Gastroesophageal sphincter (tissue), 4 donors: ENCODE measurements at regions not wholly inside any gene's neighbourhood (a gene's known extent, or its start where the extent isn't known, plus 50 kb on each side); places are given as distances from the start of the nearest gene placed in this dataset.

Source experiments
- ATAC-seq: fragments of 150-250 bp; one replicate; pipeline ENCODE4 v1.9.1; 2016; ENCODE audit warnings: mild to moderate bottlenecking, moderate library complexity
- H3K27ac ChIP-seq, 4 donors: fragments of 200-600 bp; sonication (generic) in 3 of 4; 1 replicate in 3 of 4; 2 replicates in 1 of 4; pipeline ENCODE4 v1.5.1; 2016 to 2019
- H3K27me3 ChIP-seq: fragments of 200-600 bp; sonication (generic); one replicate; pipeline ENCODE4 v1.5.1; 2019
- H3K36me3 ChIP-seq, 2 donors: fragments of 200-600 bp; sonication (generic); one replicate each; pipeline ENCODE4 v1.5.1; 2019; ENCODE audit warnings: control low read depth in 1 of 2
- H3K4me1 ChIP-seq, 3 donors: fragments of 200-600 bp; sonication (generic); 1 replicate in 2 of 3; 2 replicates in 1 of 3; pipeline ENCODE4 v1.5.1; 2016 to 2019; ENCODE audit warnings: control low read depth in 2 of 3
- H3K4me3 ChIP-seq, 2 donors: fragments of 200-600 bp; sonication (generic); one replicate each; pipeline ENCODE4 v1.5.1; 2019; ENCODE audit warnings: mild to moderate bottlenecking in 1 of 2, moderate library complexity in 1 of 2
- H3K9me3 ChIP-seq, 3 donors: fragments of 200-600 bp; sonication (generic); one replicate each; pipeline ENCODE4 v1.5.1; 2017 to 2019; ENCODE audit warnings: control low read depth in 2 of 3
- CTCF ChIP-seq, 4 experiments: fragments of 200-600 bp in 2 of 4; fragments of 450-650 bp in 2 of 4; sonication (generic) in 1 of 4; IDR thresholded peaks; one replicate each; pipeline ENCODE4 v1.5.1; 2017 to 2019; ENCODE audit warnings: antibody characterized with exemption in 4 of 4, mild to moderate bottlenecking in 2 of 4, moderate library complexity in 2 of 4
- EP300 ChIP-seq: sonication (generic); formaldehyde crosslinking; IDR thresholded peaks from one replicate; pipeline ENCODE4 v1.6.1; 2017; ENCODE audit warnings: antibody characterized with exemption, mild to moderate bottlenecking
- POLR2A ChIP-seq, 2 donors: fragments of 450-650 bp; IDR thresholded peaks; one replicate each; pipeline ENCODE4 v1.6.1; 2017; ENCODE audit warnings: antibody characterized with exemption in 2 of 2, mild to moderate bottlenecking in 2 of 2, moderate library complexity in 1 of 2
- POLR2AphosphoS5 ChIP-seq: sonication (generic); formaldehyde crosslinking; IDR thresholded peaks from one replicate; pipeline ENCODE4 v1.6.1; 2017; ENCODE audit warnings: antibody characterized with exemption
- WGBS, 2 donors: methylation state at CpG; one replicate each; pipeline ENCODE4 v1.1.5; 2018; ENCODE audit warnings: low coverage in 1 of 2; 5-methylcytosine and 5-hydroxymethylcytosine counted together

- Histone ChIP-seq H3K9me3 (no peaks in the 10 kb centered on the region), H3K36me3 (no peaks in the 10 kb centered on the region), H3K4me3 (no peak overlapping the region), H3K27me3 (no peaks in the 10 kb centered on the region), H3K4me1 (no peaks in the 10 kb centered on the region), H3K27ac (no peak overlapping the region)
- TF ChIP-seq CTCF (IDR thresholded peaks at IDR 0.05) (no peak), EP300 (no peak), POLR2A (IDR thresholded peaks at IDR 0.05) (no peak), POLR2AphosphoS5 (no peak)
- no peak for ATAC-seq
- WGBS, 2 donors, result 44 to 55% methylated on average over 4 to 6 of the region's 9 CpGs
Observed at GRCh38 chr2:2699121-2699505, 368.0 kb upstream of the MYT1L start.

GRCh38 chr2:2698182-2699120, 367.4 kb upstream of the MYT1L start:
- WGBS, 2 donors, result 75 to 87% methylated on average over 13 of the region's 24 CpGs
- Histone ChIP-seq H3K4me1 (no peaks in the 10 kb centered on the region), H3K4me3 (no peak overlapping the region), H3K27ac (no peak overlapping the region), H3K27me3 (no peaks in the 10 kb centered on the region), H3K9me3 (no peaks in the 10 kb centered on the region), H3K36me3 (no peaks in the 10 kb centered on the region)
- TF ChIP-seq EP300 (no peak), POLR2A (IDR thresholded peaks at IDR 0.05) (no peak), POLR2AphosphoS5 (no peak), CTCF (IDR thresholded peaks at IDR 0.05) (no peak)
- no peak for ATAC-seq

- Histone ChIP-seq H3K36me3 (no peaks in the 10 kb centered on the region), H3K27ac (no peak overlapping the region), H3K4me1 (no peaks in the 10 kb centered on the region), H3K4me3 (no peak overlapping the region), H3K27me3 (peaks cover 9% of the 10 kb centered on the region), H3K9me3 (no peaks in the 10 kb centered on the region)
- no peak for TF ChIP-seq EP300
- TF ChIP-seq POLR2AphosphoS5, result no peak
- TF ChIP-seq CTCF (IDR thresholded peaks at IDR 0.05), result no peak
- TF ChIP-seq POLR2A (IDR thresholded peaks at IDR 0.05), result no peak
- WGBS, 2 donors, result 82 to 89% methylated on average over 7 of the region's 13 CpGs
- ATAC-seq, result no peak
Observed at GRCh38 chr2:2696733-2697455, 365.8 kb upstream of the MYT1L start.

GRCh38 chr2:2696325-2696724, 365.2 kb upstream of the MYT1L start:
- no peak for TF ChIP-seq POLR2A (IDR thresholded peaks at IDR 0.05)
- no peak for TF ChIP-seq POLR2AphosphoS5
- TF ChIP-seq EP300, result no peak
- TF ChIP-seq CTCF (IDR thresholded peaks at IDR 0.05), result no peak
- H3K27ac ChIP-seq, result no peak overlapping the region
- no peaks in the 10 kb centered on the region for H3K4me1 ChIP-seq
- no peak for ATAC-seq
- peaks cover 9% of the 10 kb centered on the region for H3K27me3 ChIP-seq
- H3K9me3 ChIP-seq, result no peaks in the 10 kb centered on the region
- 88 to 100% methylated on average over 1 of the region's 5 CpGs for WGBS, 2 donors
- H3K4me3 ChIP-seq, result no peak overlapping the region
- H3K36me3 ChIP-seq, result no peaks in the 10 kb centered on the region
